Chondrocyte (in vitro differentiated cells): ENCODE measurements at regions not wholly inside any gene's neighbourhood (a gene's known extent, or its start where the extent isn't known, plus 50 kb on each side); places are given as distances from the start of the nearest gene placed in this dataset.

Source experiments
- DNase-seq: peaks from one replicate; pipeline ENCODE4 v3.0.0; 2021; ENCODE audit warnings: mixed read lengths, low spot score
- H3K27ac Mint-ChIP-seq: one replicate; pipeline ENCODE4 v1.8.0; 2021; ENCODE audit warnings: mild to moderate bottlenecking, moderate library complexity, mixed read lengths; ENCODE audit not compliant: unreplicated experiment
- H3K27me3 Mint-ChIP-seq: 2 replicates; pipeline ENCODE4 v1.8.0; 2021; ENCODE audit warnings: low read depth, mixed read lengths
- H3K36me3 Mint-ChIP-seq: 2 replicates; pipeline ENCODE4 v1.8.0; 2021; ENCODE audit warnings: low read depth, mixed read lengths
- H3K4me1 Mint-ChIP-seq: 2 replicates; pipeline ENCODE4 v1.8.0; 2021; ENCODE audit warnings: low read depth, mild to moderate bottlenecking, mixed read lengths
- H3K4me3 Mint-ChIP-seq: one replicate; pipeline ENCODE4 v1.8.0; 2021; ENCODE audit warnings: mild to moderate bottlenecking, moderate library complexity, mixed read lengths; ENCODE audit not compliant: unreplicated experiment
- H3K9me3 Mint-ChIP-seq: 2 replicates; pipeline ENCODE4 v1.8.0; 2021; ENCODE audit warnings: low read depth, mixed read lengths
- CTCF ChIP-seq: fragments of 200-600 bp; sonication (generic); IDR thresholded peaks from 2 replicates; pipeline ENCODE4 v1.5.0; 2021; ENCODE audit warnings: antibody characterized with exemption, mild to moderate bottlenecking, moderate library complexity

- H3K4me1 Mint-ChIP-seq, result peaks cover 9% of the 10 kb centered on the region
- no peaks in the 10 kb centered on the region for H3K27me3 Mint-ChIP-seq
- H3K9me3 Mint-ChIP-seq, result peaks cover 5% of the 10 kb centered on the region
- no peaks in the 10 kb centered on the region for H3K36me3 Mint-ChIP-seq
- H3K4me3 Mint-ChIP-seq, result no peak overlapping the region
- DNase-seq, result no peak
- no peak overlapping the region for H3K27ac Mint-ChIP-seq
- TF ChIP-seq CTCF, result no peak
Measured at GRCh38 chr21:28642891-28643290, 349.8 kb downstream of the LTN1 start.

- Mint-ChIP-seq H3K27me3 (no peaks in the 10 kb centered on the region), H3K9me3 (peaks cover 5% of the 10 kb centered on the region), H3K4me1 (peaks cover 19% of the 10 kb centered on the region), H3K4me3 (no peak overlapping the region), H3K36me3 (no peaks in the 10 kb centered on the region), H3K27ac (no peak overlapping the region)
- no peak for TF ChIP-seq CTCF
- no peak for DNase-seq
Measured at GRCh38 chr21:28641731-28642130, 350.9 kb downstream of the LTN1 start.

GRCh38 chr21:28640326-28640725 is 352.4 kb downstream of the LTN1 start:
- Mint-ChIP-seq H3K4me3 (no peak overlapping the region), H3K9me3 (peaks cover 5% of the 10 kb centered on the region), H3K27ac (no peak overlapping the region), H3K36me3 (no peaks in the 10 kb centered on the region), H3K4me1 (peaks cover 27% of the 10 kb centered on the region), H3K27me3 (no peaks in the 10 kb centered on the region)
- DNase-seq, result no peak
- no peak for TF ChIP-seq CTCF

- Mint-ChIP-seq H3K27ac (no peak overlapping the region), H3K27me3 (no peaks in the 10 kb centered on the region), H3K36me3 (no peaks in the 10 kb centered on the region), H3K4me3 (no peak overlapping the region), H3K4me1 (peaks cover 28% of the 10 kb centered on the region), H3K9me3 (peaks cover 5% of the 10 kb centered on the region)
- TF ChIP-seq CTCF, result no peak
- no peak for DNase-seq
Measured at GRCh38 chr21:28639737-28640136, 352.9 kb downstream of the LTN1 start.

GRCh38 chr21:28636752-28637691 is 355.7 kb downstream of the LTN1 start:
- Mint-ChIP-seq H3K9me3 (no peaks in the 10 kb centered on the region), H3K27ac (peak overlapping the region; percentile 72), H3K4me1 (peaks cover 56% of the 10 kb centered on the region), H3K4me3 (no peak overlapping the region), H3K36me3 (no peaks in the 10 kb centered on the region), H3K27me3 (no peaks in the 10 kb centered on the region)
- no peak for DNase-seq
- TF ChIP-seq CTCF, result no peak
